Tibial artery (tissue), 4 donors: ENCODE measurements at regions not wholly inside any gene's neighbourhood (a gene's known extent, or its start where the extent isn't known, plus 50 kb on each side); places are given as distances from the start of the nearest gene placed in this dataset.

Experiments used
- DNase-seq, 2 donors: peaks; one replicate each; pipeline ENCODE4 v3.0.0-alpha.2; 2019
- H3K27ac ChIP-seq, 2 donors: fragments of 200-600 bp; sonication (generic) in 1 of 2; 1 replicate in 1 of 2; 2 replicates in 1 of 2; pipeline ENCODE4 v1.5.1; 2018 to 2019; ENCODE audit warnings: mild to moderate bottlenecking in 1 of 2
- H3K27me3 ChIP-seq, 2 donors: fragments of 200-600 bp; sonication (generic) in 1 of 2; one replicate each; pipeline versions ENCODE4 v1.5.1 to v1.6.0; 2016 to 2019
- H3K36me3 ChIP-seq, 3 donors: fragments of 200-600 bp; sonication (generic) in 2 of 3; one replicate each; pipeline ENCODE4 v1.5.1; 2016 to 2019; ENCODE audit warnings: mild to moderate bottlenecking in 2 of 3
- H3K4me1 ChIP-seq, 4 donors: fragments of 200-600 bp; sonication (generic) in 2 of 4; 1 replicate in 3 of 4; 2 replicates in 1 of 4; pipeline ENCODE4 v1.5.1; 2016 to 2019
- H3K4me3 ChIP-seq, 2 donors: fragments of 200-600 bp; sonication (generic) in 1 of 2; 1 replicate in 1 of 2; 2 replicates in 1 of 2; pipeline ENCODE4 v1.5.1; 2018 to 2019; ENCODE audit warnings: mild to moderate bottlenecking in 2 of 2
- H3K9me3 ChIP-seq, 3 donors: fragments of 200-600 bp; sonication (generic) in 1 of 3; one replicate each; pipeline ENCODE4 v1.5.1; 2016 to 2019
- intact Hi-C: fragments of 100-400 bp; cut with DNase I; formaldehyde crosslinking; loops from one replicate; pipeline ENCODE4 v1.15.0; 2023; ENCODE audit warnings: low total_unique reads
- TF ChIP-seq, protein P1 (sequence below), 2 experiments: fragments of 200-600 bp in 1 of 2; fragments of 450-650 bp in 1 of 2; IDR thresholded peaks; one replicate each; pipeline ENCODE4 v1.5.1; 2017 to 2019; ENCODE audit warnings: antibody characterized with exemption in 2 of 2, mild to moderate bottlenecking in 1 of 2, moderate library complexity in 1 of 2

DNA sequence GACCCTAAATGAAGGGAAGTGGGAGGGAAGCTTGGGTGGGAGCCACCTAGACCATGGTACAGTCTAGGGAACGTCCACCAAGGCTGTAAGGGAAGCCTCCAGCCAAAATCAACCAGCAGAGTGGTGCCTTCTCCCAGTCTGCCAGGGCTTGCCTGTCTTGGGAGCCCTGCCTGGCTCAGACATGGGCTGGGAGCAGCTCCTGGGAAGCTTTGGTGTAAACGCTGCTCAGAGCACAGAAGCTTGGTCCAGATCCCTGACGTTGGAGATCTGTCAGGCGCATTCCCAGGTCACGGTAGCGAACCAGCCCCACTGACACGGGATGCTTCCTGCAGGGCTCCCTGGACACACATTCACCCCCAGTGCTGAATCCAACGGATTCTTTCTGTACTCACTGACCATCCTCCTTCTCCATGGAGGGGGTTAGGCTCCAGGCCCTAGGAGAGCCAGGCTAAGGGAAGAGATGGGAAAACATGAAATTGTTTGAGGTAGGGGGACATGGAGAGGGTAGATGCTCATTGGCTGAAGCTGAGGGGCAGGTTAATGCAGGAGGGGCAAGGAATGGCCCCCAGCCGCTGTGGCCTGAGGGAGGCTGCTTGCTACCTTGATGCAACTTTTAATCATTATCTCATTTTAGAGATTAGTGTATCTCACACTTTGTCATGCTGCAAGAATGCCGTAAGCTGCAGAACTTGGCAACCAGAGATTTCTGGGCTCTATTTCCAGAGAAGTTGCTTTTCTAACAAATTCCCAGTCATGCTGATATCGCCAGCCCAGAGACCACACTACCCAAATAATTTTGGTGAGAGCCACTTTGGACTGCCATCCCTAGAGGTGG, 195.8 kb downstream of the UQCRFS1 start:
- no peak for DNase-seq
- intact Hi-C loops, result no loop called here
- no peak overlapping the region for H3K27ac ChIP-seq
- no peak overlapping the region for H3K4me3 ChIP-seq
- H3K4me1 ChIP-seq, result no peaks in the 10 kb centered on the region
- H3K27me3 ChIP-seq, result no peaks in the 10 kb centered on the region
- H3K9me3 ChIP-seq, result no peaks in the 10 kb centered on the region
- H3K36me3 ChIP-seq, result no peaks in the 10 kb centered on the region
- TF ChIP-seq, protein P1, sequence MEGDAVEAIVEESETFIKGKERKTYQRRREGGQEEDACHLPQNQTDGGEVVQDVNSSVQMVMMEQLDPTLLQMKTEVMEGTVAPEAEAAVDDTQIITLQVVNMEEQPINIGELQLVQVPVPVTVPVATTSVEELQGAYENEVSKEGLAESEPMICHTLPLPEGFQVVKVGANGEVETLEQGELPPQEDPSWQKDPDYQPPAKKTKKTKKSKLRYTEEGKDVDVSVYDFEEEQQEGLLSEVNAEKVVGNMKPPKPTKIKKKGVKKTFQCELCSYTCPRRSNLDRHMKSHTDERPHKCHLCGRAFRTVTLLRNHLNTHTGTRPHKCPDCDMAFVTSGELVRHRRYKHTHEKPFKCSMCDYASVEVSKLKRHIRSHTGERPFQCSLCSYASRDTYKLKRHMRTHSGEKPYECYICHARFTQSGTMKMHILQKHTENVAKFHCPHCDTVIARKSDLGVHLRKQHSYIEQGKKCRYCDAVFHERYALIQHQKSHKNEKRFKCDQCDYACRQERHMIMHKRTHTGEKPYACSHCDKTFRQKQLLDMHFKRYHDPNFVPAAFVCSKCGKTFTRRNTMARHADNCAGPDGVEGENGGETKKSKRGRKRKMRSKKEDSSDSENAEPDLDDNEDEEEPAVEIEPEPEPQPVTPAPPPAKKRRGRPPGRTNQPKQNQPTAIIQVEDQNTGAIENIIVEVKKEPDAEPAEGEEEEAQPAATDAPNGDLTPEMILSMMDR (IDR thresholded peaks at IDR 0.05), result no peak

- intact Hi-C loops, result no loop called here
- no peak for DNase-seq
Observed at GRCh38 chr19:29016353-29016752, 196.6 kb downstream of the UQCRFS1 start.

DNA sequence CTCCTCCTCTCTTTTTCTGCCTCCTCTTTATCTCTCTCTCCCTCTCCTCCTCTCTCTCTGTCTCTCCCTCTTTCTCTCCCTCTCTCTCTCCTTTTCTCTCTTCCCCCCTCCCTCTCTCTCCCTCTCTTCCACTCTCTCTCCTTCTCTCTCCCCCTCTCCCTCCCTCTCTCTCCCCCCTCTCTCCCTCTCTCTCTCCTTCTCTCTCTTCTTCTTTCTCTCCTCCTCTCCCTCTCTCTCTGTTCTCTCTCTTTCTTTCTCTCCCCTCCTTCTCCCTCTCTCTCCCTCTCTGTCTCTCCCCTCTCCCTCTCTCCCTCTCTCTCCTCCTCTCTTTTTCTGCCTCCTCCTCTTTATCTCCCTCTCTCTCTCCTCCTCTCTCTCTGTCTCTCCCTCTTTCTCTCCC, 197.4 kb downstream of the UQCRFS1 start:
- H3K4me3 ChIP-seq, result no peak overlapping the region
- H3K27ac ChIP-seq, result no peak overlapping the region
- no peaks in the 10 kb centered on the region for H3K27me3 ChIP-seq
- no peaks in the 10 kb centered on the region for H3K9me3 ChIP-seq
- intact Hi-C loops, result no loop called here
- H3K36me3 ChIP-seq, result no peaks in the 10 kb centered on the region
- H3K4me1 ChIP-seq, result no peaks in the 10 kb centered on the region
- TF ChIP-seq, protein P1 (IDR thresholded peaks at IDR 0.05), result no peak
- no peak for DNase-seq

More at GRCh38 chr19:29016353-29016752, 196.6 kb downstream of the UQCRFS1 start:
- Histone ChIP-seq H3K27me3 (no peaks in the 10 kb centered on the region), H3K9me3 (no peaks in the 10 kb centered on the region), H3K27ac (no peak overlapping the region), H3K4me3 (no peak overlapping the region), H3K4me1 (no peaks in the 10 kb centered on the region), H3K36me3 (no peaks in the 10 kb centered on the region)
- TF ChIP-seq, protein P1 (IDR thresholded peaks at IDR 0.05), result no peak

DNA sequence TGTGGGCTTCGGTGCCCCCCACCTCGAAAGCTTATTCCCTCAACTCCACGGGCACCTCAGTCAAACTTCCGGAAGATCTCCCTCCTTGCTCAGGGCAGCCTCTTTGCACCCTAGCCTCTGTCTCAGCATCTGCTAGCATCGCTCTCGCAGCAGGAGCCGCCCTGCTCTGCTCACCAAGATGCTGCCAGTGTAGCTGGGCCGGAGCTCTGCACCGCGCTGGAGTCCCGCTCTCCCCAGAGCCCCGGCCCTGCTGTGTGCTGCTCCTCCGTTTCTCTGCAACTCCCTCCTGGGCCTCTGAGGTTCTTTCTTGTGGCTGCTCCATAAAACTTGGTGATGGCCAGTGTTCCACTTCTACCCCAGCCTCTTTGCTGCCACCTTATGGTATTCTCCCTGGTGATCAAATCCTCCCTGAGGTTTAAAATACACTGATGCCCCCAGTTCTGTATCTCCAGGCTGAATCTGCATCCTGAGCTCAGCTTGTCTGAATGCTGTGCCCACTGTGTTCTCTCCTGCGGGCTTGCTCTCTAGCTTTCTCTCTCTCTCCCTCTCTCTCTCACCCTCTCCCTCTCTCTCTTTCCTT, 198.0 kb downstream of the UQCRFS1 start:
- intact Hi-C loops, result no loop called here
- Histone ChIP-seq H3K27me3 (no peaks in the 10 kb centered on the region), H3K36me3 (no peaks in the 10 kb centered on the region), H3K4me3 (no peak overlapping the region), H3K9me3 (no peaks in the 10 kb centered on the region), H3K27ac (no peak overlapping the region), H3K4me1 (no peaks in the 10 kb centered on the region)
- DNase-seq, result no peak
- TF ChIP-seq, protein P1 (IDR thresholded peaks at IDR 0.05), result no peak

- Histone ChIP-seq H3K4me1 (no peaks in the 10 kb centered on the region), H3K4me3 (no peak overlapping the region), H3K27me3 (no peaks in the 10 kb centered on the region), H3K36me3 (no peaks in the 10 kb centered on the region), H3K27ac (no peak overlapping the region), H3K9me3 (no peaks in the 10 kb centered on the region)
- DNase-seq, result no peak
- intact Hi-C loops, result no loop called here
- TF ChIP-seq, protein P1 (IDR thresholded peaks at IDR 0.05), result no peak
Observed at GRCh38 chr19:29013988-29014387, 199.0 kb downstream of the UQCRFS1 start.
